OCI-LY1 (cell line): ENCODE measurements at regions not wholly inside any gene's neighbourhood (a gene's known extent, or its start where the extent isn't known, plus 50 kb on each side); places are given as distances from the start of the nearest gene placed in this dataset.

Experiments
- EZH2 ChIP-seq: fragments of 200-600 bp; sonication (generic), shearing (Covaris generic); IDR thresholded peaks from 2 replicates; pipeline ENCODE4 v1.8.0; 2017; ENCODE audit warnings: borderline replicate concordance, mixed run types, mild to moderate bottlenecking, antibody characterized with exemption, low read length, moderate library complexity, mixed read lengths
- TF ChIP-seq, protein P1 (sequence below): fragments of 200-600 bp; sonication (generic), shearing (Covaris generic); IDR thresholded peaks from 2 replicates; pipeline ENCODE4 v1.5.1; 2017; ENCODE audit warnings: mild to moderate bottlenecking, antibody characterized with exemption, low read length, moderate library complexity, mixed read lengths

DNA sequence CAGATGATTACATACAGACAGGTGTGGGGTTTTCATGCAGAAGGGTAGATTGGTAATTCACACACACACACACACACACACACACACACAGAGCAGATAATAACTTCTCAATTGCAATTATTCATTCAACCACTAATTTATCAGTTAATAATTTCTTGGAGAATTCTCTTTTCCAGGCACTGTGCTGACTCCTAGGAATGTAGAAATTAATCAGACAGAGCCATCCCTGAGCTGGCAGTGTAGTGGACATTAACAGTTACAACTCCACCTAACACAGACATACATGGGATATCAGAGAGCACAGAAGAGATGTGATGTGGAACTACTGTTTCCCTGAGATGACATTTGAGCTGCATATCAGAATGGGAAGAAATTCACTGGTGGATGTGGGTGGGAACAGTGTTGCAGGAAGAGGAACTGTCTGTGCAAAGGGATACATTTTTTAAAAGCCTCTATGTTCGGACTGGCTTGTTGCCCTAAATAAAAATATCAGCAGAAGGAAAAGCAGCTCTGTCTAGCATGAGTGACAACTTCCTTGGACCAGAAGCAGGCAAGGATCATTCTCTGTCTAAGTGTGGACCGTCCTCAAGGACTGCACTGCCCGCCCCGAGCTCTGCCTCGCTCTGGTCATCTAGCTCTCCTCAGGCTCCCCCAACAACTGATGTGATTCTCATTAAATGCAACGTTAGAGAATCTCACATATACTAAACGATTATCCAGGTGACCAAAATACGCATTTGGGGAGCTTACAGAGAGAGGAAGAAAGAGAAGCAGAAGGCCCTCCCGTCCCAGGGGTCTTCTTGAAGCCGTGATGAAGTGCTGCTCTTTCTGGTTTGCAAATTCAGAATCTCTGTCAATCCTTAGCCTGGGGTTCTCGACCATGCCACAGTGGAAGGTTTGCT, 173.4 kb upstream of the TRIB2 start:
- no peak for TF ChIP-seq EZH2
- TF ChIP-seq, protein P1, sequence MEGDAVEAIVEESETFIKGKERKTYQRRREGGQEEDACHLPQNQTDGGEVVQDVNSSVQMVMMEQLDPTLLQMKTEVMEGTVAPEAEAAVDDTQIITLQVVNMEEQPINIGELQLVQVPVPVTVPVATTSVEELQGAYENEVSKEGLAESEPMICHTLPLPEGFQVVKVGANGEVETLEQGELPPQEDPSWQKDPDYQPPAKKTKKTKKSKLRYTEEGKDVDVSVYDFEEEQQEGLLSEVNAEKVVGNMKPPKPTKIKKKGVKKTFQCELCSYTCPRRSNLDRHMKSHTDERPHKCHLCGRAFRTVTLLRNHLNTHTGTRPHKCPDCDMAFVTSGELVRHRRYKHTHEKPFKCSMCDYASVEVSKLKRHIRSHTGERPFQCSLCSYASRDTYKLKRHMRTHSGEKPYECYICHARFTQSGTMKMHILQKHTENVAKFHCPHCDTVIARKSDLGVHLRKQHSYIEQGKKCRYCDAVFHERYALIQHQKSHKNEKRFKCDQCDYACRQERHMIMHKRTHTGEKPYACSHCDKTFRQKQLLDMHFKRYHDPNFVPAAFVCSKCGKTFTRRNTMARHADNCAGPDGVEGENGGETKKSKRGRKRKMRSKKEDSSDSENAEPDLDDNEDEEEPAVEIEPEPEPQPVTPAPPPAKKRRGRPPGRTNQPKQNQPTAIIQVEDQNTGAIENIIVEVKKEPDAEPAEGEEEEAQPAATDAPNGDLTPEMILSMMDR = no peak
